Activated CD8-positive, alpha-beta memory T cell treated with anti-CD3 and anti-CD28 coated beads for 4 hours (primary cell): ENCODE measurements at regions not wholly inside any gene's neighbourhood (a gene's known extent, or its start where the extent isn't known, plus 50 kb on each side); places are given as distances from the start of the nearest gene placed in this dataset.
"Not testable (repeated sequence)": the region's sequence is repeated elsewhere in the genome, so short reads cannot be mapped to it uniquely, and the experiment has no call there.

Experiments used
- DNase-seq, 2 donors: peaks; one replicate each; pipeline ENCODE4 v3.0.0-alpha.2; 2020; ENCODE audit warnings: low read depth in 2 of 2

- DNase-seq: not testable (repeated sequence)
These were observed 508.1 kb upstream of the PHF14 start for GRCh38 chr7:10465536-10465935.

GRCh38 chr7:10468908-10469307 is 504.8 kb upstream of the PHF14 start:
- no peak for DNase-seq

- DNase-seq: no peak
These were observed 504.2 kb upstream of the PHF14 start for GRCh38 chr7:10469476-10469875.

GRCh38 chr7:10471280-10472058 is 502.2 kb upstream of the PHF14 start:
- no peak for DNase-seq

- no peak for DNase-seq
These were observed 501.6 kb upstream of the PHF14 start for GRCh38 chr7:10472115-10472514.

- no peak for DNase-seq
These were observed 500.1 kb upstream of the PHF14 start for GRCh38 chr7:10473569-10473968.

- DNase-seq: no peak
These were observed 499.6 kb upstream of the PHF14 start for GRCh38 chr7:10474048-10474447.

- no peak for DNase-seq
These were observed 497.6 kb upstream of the PHF14 start for GRCh38 chr7:10475940-10476641.

- no peak for DNase-seq
These were observed 497.0 kb upstream of the PHF14 start for GRCh38 chr7:10476642-10477041.

- DNase-seq: no peak
These were observed 490.0 kb upstream of the PHF14 start for GRCh38 chr7:10483671-10484070.

- DNase-seq: no peak
These were observed 488.9 kb upstream of the PHF14 start for GRCh38 chr7:10484767-10485166.

- DNase-seq: not testable (repeated sequence)
These were observed 472.3 kb upstream of the PHF14 start for GRCh38 chr7:10501206-10501884.

- no peak for DNase-seq
These were observed 466.6 kb upstream of the PHF14 start for GRCh38 chr7:10507032-10507431.

- no peak for DNase-seq
These were observed 452.4 kb upstream of the PHF14 start for GRCh38 chr7:10521306-10521705.

- not testable (repeated sequence) for DNase-seq
These were observed 440.2 kb upstream of the PHF14 start for GRCh38 chr7:10533429-10533828.

- DNase-seq: no peak
These were observed 437.1 kb upstream of the PHF14 start for GRCh38 chr7:10536561-10536960.

GRCh38 chr7:10537764-10538163 is 435.9 kb upstream of the PHF14 start:
- no peak for DNase-seq

GRCh38 chr7:10557375-10557774 is 416.3 kb upstream of the PHF14 start:
- no peak for DNase-seq

- no peak for DNase-seq
These were observed 413.2 kb upstream of the PHF14 start for GRCh38 chr7:10560497-10560896.

GRCh38 chr7:10568891-10569290 is 404.8 kb upstream of the PHF14 start:
- DNase-seq: no peak

- no peak for DNase-seq
These were observed 401.9 kb upstream of the PHF14 start for GRCh38 chr7:10571759-10572158.

- DNase-seq: no peak
These were observed 395.8 kb upstream of the PHF14 start for GRCh38 chr7:10577866-10578374.

- DNase-seq: no peak
These were observed 394.1 kb upstream of the PHF14 start for GRCh38 chr7:10579561-10579960.
